GOT3 (cell line): ENCODE measurements at regions not wholly inside any gene's neighbourhood (a gene's known extent, or its start where the extent isn't known, plus 50 kb on each side); places are given as distances from the start of the nearest gene placed in this dataset.
"Not testable (repeated sequence)": the region's sequence is repeated elsewhere in the genome, so short reads cannot be mapped to it uniquely, and the experiment has no call there.

ENCODE experiments used
- DNase-seq: peaks from one replicate; lab custom pipeline; 2025; ENCODE audit warnings: mixed read lengths; lab: John Stamatoyannopoulos, UW

DNA sequence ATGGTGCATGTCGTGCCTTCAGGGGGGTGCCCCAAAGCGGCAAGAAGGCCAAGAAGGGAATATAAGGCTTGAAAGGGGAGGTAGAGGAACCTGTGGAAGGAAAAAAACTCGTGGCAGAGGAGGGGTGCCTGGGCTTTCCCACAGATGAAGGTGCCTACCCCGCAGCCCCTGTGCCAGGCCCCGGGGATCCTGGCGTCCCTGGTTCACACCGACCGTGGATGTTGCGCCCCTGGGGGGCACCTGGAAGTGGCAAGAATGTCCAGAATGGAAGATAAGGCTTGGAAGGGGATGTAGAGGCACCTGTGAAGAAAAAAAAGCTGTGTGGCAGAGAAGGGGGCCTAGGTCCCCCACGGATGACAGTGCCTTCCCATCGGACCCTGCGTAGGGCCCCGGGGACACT is 282.2 kb downstream of the ALG10 start:
- DNase-seq, result no peak

DNA sequence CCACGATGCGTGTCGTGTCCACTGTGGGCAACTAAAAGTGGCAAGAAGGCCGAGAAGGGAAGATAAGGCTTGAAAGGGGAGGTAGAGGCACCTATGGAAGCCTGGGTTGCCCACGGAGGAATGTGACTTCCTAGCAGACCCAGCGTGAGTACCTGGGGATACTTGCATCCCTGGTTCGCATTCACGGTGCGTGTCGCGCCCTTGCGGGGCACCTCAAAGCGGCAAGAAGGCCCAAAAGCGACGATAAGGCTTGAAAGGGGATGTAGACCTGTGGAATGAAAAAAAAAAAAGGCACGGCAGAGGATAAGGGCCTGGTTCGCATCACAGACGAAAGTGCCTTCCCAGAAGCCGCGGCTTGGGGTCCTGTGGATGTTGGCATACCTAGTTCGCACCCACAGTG is 282.9 kb downstream of the ALG10 start:
- DNase-seq, result no peak

DNA sequence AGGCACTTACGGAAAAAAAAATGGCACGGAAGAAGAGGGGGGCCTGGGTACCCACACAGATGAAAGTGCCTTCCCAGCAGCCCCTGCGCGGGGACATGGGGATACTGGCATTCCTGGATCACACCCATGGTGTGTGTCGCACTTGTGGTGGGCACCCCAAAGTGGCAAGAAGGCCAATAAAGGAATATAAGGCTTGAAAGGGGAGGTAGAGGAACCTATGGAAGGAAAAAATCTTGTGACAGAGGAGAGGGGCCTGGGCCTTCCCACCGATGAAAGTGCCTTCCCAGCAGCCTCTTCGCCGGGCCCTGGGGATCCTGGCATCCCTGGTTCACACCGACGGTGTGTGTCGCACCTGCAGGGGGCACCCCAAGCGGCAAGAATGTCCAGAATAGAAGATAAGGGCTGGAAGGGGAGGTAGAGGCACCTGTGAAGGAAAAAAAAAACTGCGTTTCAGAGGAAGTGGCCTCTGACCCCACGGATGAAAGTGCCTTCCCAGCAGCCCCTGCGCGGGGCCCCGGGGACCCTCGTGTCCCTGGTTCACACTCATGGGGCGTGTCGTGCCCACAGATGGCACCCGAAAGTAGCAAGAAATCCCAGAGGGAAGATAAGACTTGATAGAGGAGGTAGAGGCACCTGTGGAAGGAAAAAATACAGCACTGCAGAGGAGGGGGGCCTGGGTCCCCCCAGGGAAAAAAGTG is 284.0 kb downstream of the ALG10 start:
- DNase-seq, result no peak

DNA sequence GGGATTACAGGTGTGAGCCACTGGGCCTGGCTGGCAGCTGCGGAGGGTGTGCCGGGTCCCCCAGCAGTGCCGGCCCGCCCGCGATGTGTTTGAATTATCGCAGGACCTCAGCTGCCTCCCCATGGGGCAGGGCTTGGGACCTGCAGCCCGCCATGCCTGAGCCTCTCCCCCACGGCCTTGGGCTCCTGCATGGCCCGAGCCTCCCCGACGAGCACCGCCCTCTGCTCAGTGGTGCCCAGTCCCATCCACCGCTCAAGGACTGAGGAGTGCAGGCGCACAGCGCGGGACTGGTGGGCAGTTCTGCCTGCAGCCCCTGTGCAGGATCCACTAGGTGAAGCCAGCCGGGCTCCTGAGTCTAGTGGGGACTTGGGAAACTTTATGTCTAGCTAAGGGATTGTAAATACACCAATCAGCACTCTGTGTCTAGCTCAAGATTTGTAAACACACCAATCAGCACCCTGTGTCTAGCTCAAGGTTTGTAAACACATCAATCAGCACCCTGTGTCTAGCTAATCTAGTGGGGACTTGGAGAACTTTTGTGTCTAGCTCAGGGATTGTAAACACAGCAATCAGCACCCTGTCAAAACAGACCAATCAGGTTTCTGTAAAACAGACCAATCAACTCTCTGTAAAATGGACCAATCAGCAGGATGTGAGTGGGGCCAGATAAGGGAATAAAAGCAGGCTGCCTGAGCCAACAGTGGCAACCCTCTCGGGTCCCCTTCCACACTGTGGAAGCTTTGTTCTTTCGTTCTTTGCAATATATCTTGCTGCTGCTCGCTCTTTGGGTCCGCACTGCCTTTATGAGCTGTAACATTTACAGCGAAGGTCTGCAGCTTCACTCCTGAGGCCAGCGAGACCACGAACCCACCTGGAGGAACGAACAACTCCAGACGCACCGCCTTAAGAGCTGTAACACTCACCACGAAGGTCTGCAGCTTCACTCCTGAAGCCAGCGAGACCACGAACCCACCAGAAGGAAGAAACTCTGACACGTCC is 287.8 kb downstream of the ALG10 start:
- DNase-seq, result not testable (repeated sequence)

DNA sequence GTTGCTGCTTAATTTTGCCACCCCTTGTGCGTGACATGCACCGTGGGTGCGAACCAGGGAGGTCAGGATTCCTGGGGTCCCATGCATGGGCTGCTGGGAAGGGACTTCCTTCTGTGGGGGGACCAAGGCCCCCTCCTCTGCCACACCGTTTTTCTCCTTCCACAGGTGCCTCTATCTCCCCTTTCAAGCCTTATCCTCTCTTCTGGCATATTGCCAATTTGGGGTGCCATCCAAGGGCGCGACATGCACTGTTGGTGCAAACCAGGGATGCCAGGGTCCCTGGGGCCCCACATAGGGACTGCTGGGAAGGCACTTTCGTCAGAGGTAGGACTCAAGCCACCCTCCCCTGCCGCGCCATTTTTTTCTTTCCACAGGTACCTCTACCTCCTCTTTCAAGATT is 289.0 kb downstream of the ALG10 start:
- no peak for DNase-seq

DNA sequence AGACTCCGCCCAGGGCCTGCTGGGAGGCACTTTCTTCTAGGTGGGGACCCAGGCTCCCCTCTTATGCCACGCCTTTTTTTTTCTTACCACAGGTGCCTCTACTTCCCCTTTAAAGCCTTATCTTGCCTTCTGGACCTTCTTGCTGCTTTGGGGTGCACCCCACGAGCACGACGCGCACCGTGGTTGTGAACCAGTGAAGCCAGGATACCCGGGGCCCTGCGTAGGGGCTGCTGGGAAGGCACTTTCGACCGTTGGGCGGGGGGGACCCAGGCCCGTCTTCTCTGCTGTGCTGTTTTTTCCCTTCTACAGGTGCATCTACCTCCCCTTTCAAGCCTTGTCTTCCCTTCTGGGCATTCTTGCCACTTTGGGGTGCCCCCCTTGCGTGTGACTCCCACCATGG is 305.4 kb downstream of the ALG10 start:
- no peak for DNase-seq

DNA sequence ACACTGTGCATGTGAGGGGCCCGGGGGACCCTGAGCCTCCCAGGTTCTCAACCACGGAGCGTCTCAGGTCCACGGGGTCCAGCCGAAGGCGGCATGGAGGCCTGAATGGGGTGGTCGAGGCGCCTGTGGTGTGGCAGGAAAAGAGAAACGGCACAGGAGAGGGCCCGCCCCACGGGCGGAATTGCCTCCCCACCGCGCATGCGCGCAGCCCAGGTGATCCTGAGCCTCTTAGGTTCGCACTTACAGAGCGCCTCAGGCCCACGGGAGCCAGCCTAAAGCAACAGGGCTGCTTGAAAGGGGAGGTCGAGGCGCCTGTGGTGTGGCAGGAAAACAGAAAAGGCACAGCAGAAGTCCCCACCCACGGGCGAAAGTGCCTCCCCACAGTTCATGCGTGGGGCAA is 311.0 kb downstream of the ALG10 start:
- DNase-seq, result no peak

DNA sequence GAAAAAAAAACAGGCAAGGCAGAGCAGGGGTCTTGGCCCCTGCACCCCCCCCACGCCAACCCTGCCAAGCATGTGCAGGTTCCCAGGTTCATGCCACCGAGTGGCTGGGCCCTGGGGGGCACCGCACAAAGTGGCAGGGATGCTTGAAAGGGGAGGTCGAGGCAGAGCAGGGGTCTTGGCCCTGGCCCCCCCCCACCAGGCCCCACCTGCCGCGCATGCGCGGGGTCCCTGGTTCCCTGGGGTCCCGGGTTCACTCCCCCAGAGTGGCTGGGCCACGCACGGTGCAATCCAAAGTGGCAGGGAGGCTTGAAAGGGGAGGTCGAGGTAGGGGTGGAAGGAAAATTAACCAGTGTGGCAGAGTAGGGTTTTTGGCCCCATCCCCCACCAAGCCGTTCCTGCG is 312.2 kb downstream of the ALG10 start:
- no peak for DNase-seq

DNA sequence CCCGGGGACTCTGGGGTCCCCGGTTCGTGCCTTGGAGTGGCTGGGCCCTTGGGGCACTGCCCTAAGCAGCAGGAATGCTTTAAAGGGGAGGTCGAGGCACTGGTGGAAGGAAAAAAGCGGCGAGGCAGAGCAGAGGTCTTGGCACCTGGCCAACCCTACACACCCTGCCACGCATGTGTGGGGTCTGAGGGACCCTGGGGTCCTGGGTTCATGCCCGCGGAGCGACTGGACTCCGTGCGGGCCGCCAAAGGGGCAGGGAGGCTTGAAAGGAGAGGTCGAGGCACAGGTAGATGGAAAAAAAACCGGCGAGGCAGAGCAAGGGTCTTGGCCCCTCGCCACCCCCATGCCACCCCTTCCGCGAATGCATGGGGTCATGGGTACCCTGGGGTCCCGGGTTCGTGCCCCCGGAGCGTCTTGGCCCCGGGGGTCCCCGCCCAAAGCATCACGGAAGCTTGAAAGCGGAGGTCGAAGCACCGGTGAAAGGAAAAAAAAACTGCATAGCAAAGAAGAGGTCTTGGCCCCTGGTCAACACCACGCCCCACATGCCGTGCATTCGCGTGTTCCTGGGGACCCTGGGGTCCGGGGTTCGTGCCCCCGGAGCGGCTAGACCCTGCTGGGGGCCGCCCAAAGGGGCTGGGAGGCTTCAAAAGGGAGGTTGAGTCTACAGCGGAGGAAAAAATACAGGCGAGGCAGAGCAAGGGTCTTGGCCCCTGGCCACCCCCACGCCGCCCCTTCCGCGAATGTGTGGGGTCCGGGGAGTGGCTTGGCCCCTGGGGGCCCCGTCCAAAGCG is 312.9 kb downstream of the ALG10 start:
- no peak for DNase-seq

DNA sequence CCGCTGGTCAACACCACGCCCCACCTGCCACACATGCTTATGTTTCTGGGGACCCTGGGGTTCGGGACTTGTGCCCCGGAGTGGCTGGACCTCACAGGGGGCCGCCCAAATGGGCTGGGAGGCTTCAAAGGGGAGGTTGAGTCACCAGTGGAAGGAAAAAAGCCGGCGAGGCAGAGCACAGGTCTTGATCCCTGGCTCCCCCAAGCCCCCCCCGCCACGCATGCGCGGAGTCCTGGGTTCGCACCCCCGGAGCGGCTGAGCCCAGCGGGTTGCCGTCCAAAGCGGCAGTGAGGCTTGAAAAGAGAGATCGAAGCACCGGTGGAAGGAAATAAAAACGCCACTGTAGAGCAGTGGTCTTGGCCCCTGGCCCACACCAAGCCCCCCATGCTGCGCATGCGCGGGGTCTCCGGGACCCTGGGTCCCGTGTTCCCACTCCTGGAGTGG is 313.5 kb downstream of the ALG10 start:
- DNase-seq, result no peak

DNA sequence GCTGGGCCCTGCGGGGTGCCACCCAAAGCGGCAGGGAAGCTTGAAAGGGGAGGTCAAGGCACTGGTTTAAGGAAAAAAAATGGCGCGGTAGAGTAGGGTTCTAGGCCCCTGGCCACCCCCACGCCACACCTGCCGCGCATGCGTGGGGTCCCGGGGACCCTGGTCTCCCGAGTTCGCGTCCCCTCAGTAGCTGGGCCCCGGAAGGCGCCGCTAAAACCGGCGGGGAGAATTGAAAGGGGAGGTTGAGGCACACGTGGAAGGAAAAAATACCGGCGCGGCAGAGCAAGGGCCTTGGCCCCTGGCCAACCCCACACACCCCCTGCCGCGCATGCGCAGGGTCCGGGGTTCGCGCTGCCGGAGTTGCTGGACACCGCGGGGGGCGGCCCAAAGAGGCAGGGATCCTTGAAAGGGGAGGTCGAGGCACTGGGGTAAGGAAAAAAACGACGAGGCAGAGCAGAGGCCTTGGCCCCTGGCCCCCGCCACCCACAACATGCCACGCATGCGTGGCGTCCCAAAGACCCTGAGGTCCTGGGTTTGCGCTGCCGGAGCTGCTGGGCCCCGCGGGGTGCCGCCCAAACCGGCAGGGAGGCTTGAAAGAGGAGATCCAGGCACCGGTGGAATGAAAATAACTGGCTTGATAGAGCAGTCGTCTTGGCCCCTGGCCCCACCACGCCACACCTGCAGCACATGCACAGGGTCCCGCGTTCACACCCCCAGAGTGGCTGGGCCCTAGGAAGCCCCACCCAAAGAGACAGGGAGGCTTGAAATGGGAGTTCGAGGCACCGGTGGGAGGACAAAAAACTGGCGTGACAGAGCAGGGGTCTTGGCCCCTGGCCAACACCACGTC is 314.5 kb downstream of the ALG10 start:
- no peak for DNase-seq

DNA sequence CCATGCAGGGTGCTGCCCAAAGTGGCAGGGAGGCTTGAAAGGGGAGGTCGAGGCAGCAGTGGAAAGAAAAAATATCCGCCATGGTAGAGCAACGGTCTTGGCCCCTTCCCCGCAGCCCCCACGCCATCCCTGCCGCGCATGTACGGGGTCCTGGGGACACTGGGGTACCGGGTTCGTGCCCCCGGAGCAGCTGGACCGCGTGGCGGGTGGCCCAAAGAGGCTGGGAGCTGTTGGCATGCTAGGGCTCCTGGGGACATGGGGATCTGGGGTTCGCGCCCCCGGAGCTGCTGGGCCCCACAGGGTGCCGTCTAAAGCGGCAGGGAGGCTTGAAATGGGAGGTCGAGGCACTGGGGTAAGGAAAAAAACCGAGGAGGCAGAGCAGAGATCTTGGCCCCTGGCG is 316.5 kb downstream of the ALG10 start:
- DNase-seq, result no peak

DNA sequence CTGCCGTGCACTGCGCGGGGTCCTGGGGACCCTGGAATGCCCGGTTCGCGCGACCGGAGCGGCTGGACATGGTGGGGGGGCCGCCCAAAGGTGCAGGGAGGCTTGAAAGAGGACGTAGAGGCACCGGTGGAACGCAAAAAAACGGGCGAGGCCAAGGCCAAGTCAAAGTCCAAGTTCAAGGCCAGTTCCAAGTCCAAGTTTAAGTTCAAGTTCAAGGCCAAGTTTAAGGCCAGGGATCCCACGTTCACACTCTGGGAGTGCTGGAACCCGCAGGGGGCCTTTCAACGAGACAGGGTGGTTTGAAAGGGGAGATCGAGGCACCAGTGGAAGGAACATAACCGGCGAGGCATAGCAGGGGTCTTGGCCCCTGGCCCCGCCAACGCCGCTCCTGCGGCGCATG is 317.6 kb downstream of the ALG10 start:
- no peak for DNase-seq

DNA sequence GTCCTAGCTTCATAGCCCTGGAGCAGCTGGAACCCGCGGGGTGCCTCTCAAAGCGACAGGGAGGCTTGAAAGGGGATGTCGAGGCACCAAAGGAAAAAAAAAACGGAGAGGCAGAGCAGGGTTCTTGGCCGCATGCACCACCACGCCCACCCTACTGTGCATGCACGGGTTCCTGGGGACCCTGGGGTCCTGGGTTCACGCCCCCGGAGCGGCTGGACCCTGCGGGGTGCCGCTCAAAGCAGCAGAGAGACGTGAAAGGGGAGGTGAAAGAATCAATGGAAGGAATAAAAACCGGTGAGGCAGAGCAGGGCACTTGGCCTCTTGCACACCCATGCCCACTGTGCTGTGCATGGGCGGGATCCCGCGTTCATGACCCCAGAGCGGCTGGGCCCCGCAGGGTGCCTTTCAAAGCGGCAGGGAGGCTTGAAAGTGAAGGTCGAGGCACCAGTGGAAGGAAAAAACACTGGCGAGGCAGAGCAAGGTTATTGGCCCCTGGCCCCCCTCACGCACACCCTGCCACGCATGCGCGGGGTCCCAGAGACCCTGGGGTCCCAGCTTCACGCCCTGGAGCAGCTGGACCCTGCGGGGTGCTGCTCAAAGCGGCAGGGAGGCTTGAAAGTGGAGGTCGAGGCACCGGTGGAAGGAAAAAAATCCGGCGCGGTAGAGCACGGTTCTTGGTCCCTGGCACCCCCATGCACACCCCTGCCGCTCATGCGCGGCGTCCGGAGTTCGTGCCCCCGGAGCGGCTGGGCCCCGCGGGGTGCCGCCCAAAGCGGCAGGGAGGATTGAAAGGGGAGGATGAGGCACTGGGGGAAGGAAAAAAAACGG is 318.5 kb downstream of the ALG10 start:
- no peak for DNase-seq

DNA sequence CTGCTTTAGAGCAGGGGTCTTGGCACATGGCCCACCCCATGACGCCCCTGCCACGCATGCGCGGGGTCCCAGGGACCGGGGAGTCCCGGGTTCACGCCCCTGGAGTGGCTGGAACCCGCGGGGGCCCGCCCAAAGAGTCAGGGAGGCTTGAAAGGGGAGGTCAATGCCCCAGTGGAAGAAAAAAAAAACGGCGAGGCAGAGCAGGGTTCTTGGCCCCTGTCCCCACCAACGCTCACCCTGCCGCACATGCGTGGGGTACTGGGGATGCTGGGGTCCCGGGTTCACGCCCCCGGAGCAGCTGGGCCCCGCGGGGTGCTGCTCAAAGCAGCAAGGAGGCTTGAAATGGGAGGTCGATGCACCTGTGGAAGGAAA is 319.1 kb downstream of the ALG10 start:
- DNase-seq, result no peak

DNA sequence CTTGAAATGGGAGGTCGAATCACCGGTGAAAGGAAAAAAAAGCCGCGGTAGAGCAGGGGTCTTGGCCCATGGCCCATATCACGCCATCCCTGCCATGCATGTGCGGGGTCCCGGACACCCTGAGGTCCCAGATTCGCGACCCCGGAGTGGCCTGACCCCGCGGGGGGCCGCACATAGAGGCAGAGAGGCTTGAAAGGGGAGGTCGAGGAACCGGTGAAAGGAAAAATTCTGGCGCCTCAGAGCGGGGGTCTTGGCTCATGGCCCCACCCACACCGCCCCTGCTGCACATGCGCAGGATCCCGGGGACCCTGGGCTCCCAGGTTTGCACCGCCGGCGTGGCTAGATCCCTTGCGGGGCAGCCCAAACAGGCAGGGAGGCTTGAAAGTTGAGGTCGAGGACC is 319.8 kb downstream of the ALG10 start:
- DNase-seq, result no peak

DNA sequence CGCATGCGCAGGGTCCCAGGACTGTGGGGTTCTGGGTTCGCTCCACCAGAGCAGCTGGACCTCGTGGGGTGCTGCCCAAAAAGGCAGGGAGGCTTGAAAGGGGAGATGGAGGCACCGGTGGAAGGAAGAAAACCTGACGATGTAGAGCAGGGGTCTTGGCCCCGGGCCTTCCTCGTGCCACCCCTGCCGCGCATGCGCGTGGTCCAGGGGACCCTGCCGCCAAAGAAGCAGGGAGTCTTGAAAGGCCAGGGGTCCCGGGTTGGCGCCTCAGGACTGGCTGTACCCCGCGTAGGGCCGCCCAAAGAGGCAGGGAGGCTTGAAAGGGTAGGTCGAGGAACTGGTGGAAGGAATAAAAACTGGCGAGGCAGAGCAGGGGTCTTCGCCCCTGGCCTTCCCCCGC is 321.0 kb downstream of the ALG10 start:
- DNase-seq, result no peak

DNA sequence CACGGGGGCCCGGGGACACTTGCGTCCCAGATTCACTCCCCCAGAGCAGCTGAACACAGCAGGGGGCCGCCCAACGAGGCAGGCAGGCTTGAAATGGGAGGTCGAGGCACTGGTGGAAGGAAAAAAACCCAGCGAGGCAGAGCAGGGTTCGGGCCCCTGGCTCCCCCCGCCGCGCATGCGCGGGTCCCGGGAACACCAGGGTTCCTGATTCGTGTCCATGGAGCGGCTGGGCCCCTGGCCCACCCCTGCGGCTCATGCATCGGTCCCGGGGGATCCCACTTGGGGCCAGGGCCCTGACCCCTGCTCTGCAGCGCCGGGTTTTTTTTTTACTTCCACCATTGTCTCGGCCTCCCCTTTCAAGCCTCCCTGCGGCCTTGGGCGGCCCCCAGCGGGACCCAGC is 321.5 kb downstream of the ALG10 start:
- no peak for DNase-seq

DNA sequence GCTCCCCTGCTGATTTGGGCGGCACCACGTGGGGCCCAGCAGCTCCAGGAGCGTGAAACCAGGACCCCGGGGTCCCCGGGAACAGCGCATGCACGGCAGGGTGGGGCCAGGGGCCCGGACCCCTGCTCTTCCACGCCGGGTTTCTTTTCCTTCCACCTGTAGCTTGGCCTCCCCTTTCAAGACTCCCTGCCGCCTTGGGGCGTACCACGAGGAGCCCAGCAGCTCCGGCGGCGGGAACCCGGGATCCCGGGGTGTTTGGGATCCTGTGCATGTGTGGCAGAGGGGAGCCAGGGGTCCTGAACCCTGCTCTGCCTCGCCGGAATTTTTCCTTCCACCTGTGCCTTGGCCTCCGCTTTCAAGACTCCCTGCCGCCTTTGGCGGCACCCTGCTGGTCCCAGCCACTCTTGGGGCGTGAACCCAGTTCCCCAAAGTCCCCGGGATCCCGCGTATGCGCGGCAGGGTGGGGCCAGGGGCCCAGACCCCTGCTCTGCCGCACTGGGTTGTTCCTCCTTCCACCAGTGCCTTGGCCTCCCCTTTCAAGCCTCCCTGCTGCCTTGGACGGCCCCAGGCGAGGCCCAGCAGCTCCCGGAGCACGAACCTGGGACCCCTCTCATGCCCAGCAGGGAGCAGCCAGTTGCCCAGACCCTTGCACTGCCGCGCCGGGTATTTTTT is 322.7 kb downstream of the ALG10 start:
- no peak for DNase-seq

DNA sequence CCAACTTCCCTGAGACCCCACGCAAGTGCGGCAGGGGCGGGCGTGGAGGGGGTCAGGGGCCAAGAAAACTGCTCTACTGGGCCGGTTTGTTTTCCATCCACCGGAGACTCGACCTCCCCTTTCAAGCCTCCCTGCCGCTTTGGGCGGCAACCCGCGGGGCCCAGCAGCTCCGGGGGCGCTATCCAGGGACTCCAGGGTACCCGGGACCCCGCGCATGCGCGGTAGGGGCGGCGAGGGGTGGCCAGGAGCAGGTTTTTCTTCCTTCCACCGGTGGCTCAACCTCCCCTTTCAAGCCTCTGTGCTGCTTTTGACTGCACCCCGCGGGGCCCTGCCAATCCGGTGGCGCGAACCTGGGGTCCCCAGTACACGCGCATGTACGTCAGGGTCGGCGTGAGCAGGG is 323.5 kb downstream of the ALG10 start:
- no peak for DNase-seq
